ENCODE measurements at regions not wholly inside any gene's neighbourhood (a gene's known extent, or its start where the extent isn't known, plus 50 kb on each side); places are given as distances from the start of the nearest gene placed in this dataset.

- no peaks in the 10 kb centered on the region for H3K9me3 ChIP-seq (ENCODE audit: control insufficient read depth, insufficient read depth, low read length)
- Mint-ChIP-seq H3K9me3 (no peaks in the 10 kb centered on the region), H3K36me3 (no peaks in the 10 kb centered on the region), H3K27me3 (ENCODE audit: low read depth in 2 of 2) (peaks cover 0 to under 1% of the 10 kb centered on the region in 2 donors), H3K4me3 (no peak overlapping the region), H3K27ac (no peak overlapping the region), H3K4me1 (peaks cover 6 to 7% of the 10 kb centered on the region in 2 donors)
- ATAC-seq (no peak), DNase-seq (no peak)
- H3K4me3 ChIP-seq (ENCODE audit: low read length), result no peak overlapping the region
- no peaks in the 10 kb centered on the region for H3K36me3 ChIP-seq (ENCODE audit: control insufficient read depth, insufficient read depth, low read length)
- TF ChIP-seq, protein P1, sequence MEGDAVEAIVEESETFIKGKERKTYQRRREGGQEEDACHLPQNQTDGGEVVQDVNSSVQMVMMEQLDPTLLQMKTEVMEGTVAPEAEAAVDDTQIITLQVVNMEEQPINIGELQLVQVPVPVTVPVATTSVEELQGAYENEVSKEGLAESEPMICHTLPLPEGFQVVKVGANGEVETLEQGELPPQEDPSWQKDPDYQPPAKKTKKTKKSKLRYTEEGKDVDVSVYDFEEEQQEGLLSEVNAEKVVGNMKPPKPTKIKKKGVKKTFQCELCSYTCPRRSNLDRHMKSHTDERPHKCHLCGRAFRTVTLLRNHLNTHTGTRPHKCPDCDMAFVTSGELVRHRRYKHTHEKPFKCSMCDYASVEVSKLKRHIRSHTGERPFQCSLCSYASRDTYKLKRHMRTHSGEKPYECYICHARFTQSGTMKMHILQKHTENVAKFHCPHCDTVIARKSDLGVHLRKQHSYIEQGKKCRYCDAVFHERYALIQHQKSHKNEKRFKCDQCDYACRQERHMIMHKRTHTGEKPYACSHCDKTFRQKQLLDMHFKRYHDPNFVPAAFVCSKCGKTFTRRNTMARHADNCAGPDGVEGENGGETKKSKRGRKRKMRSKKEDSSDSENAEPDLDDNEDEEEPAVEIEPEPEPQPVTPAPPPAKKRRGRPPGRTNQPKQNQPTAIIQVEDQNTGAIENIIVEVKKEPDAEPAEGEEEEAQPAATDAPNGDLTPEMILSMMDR (IDR thresholded peaks at IDR 0.05), result no peak
- no peaks in the 10 kb centered on the region for H3K4me1 ChIP-seq (ENCODE audit: control insufficient read depth, insufficient read depth, low read length)
- 100% methylated on average over 2 of the region's 3 CpGs for WGBS (ENCODE audit: insufficient coverage)
- no peaks in the 10 kb centered on the region for H3K27me3 ChIP-seq (ENCODE audit: control insufficient read depth, insufficient read depth, low read length)
- intact Hi-C loops (cut with micrococcal nuclease), result no loop called here
- no peak overlapping the region for H3K27ac ChIP-seq (ENCODE audit: low read length)
These were observed 92.3 kb upstream of the RASGEF1B start for GRCh38 chr4:81564025-81564424.

GRCh38 chr4:81562093-81562492 lies 90.4 kb upstream of the RASGEF1B start:
- Histone ChIP-seq H3K4me1 (ENCODE audit: control insufficient read depth, insufficient read depth, low read length) (no peaks in the 10 kb centered on the region), H3K9me3 (ENCODE audit: control insufficient read depth, insufficient read depth, low read length) (no peaks in the 10 kb centered on the region), H3K27me3 (ENCODE audit: control insufficient read depth, insufficient read depth, low read length) (no peaks in the 10 kb centered on the region), H3K4me3 (ENCODE audit: low read length) (no peak overlapping the region), H3K36me3 (ENCODE audit: control insufficient read depth, insufficient read depth, low read length) (no peaks in the 10 kb centered on the region), H3K27ac (ENCODE audit: low read length) (peak overlapping the region; percentile 83)
- WGBS (ENCODE audit: insufficient coverage), result no CpG with 5 or more reads among the region's 1 CpG
- Mint-ChIP-seq H3K9me3 (no peaks in the 10 kb centered on the region), H3K27ac (peak overlapping the region; percentile 39 to 43), H3K27me3 (ENCODE audit: low read depth in 2 of 2) (peaks cover 0 to 3% of the 10 kb centered on the region in 2 donors), H3K36me3 (no peaks in the 10 kb centered on the region), H3K4me3 (no peak overlapping the region), H3K4me1 (peaks cover 6 to 7% of the 10 kb centered on the region in 2 donors)
- ATAC-seq (peak; percentile 78 to 91 (median 90)), DNase-seq (peak in 1 of 2 donors; percentile 66)
- TF ChIP-seq, protein P1 (IDR thresholded peaks at IDR 0.05), result no peak
- intact Hi-C loops (cut with micrococcal nuclease), result no loop called here

DNA sequence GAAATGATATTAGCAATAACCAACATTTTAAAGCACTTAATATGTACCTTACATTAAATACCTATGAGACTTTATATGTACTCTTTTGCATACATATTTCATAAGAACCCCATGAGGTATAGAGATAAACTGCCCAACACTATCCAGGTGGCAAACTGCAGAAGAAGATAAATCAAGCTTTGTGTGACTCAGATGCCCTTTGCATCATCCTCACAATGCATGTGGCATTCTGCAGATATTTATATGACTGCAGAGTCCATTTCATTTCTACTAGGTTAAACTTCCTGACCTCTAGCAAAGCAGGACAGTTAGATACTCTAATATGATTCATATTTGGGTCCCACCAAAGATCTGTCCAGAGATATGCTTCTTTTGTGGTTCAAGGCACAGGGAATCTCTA lies 85.6 kb upstream of the RASGEF1B start:
- intact Hi-C loops (cut with micrococcal nuclease), result no loop called here
- peaks cover 4% of the 10 kb centered on the region in 2 donors for H3K4me1 Mint-ChIP-seq
- no peak for DNase-seq

DNA sequence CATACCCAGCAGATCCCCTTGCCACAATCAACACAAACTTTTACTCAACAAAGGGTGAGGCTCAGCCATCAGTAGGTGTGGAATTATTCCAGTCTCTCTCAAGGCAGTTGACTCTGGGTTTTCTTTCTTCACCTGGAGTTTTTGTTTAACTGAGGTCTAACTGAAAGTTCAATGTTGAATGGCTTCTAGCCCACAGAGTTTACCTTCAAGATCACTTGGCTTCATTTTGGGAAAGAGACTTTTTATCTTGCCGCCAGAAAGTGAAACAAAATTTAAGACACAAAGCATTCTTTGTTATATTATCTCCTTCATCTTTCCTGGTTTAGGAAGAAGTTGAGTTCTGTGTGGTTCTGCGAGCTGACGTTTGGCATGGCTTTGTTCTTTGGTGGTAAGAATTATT lies 83.8 kb upstream of the RASGEF1B start:
- intact Hi-C loops (cut with micrococcal nuclease), result no loop called here
- Mint-ChIP-seq H3K27me3 (ENCODE audit: low read depth in 2 of 2) (peaks cover 0 to 3% of the 10 kb centered on the region in 2 donors), H3K36me3 (no peaks in the 10 kb centered on the region), H3K9me3 (peaks cover 2 to 3% of the 10 kb centered on the region in 2 donors), H3K4me3 (no peak overlapping the region), H3K27ac (no peak overlapping the region), H3K4me1 (no peaks in the 10 kb centered on the region)
- Histone ChIP-seq H3K4me1 (ENCODE audit: control insufficient read depth, insufficient read depth, low read length) (no peaks in the 10 kb centered on the region), H3K27ac (ENCODE audit: low read length) (no peak overlapping the region), H3K9me3 (ENCODE audit: control insufficient read depth, insufficient read depth, low read length) (no peaks in the 10 kb centered on the region), H3K27me3 (ENCODE audit: control insufficient read depth, insufficient read depth, low read length) (no peaks in the 10 kb centered on the region), H3K36me3 (ENCODE audit: control insufficient read depth, insufficient read depth, low read length) (no peaks in the 10 kb centered on the region), H3K4me3 (ENCODE audit: low read length) (no peak overlapping the region)
- DNase-seq (no peak), ATAC-seq (no peak)
- TF ChIP-seq, protein P1 (IDR thresholded peaks at IDR 0.05), result no peak
- 25% methylated on average over 1 of the region's 3 CpGs for WGBS (ENCODE audit: insufficient coverage)

More for the DNA sequence above, 85.6 kb upstream of the RASGEF1B start:
- Mint-ChIP-seq H3K27ac (no peak overlapping the region), H3K9me3 (peaks cover 2 to 3% of the 10 kb centered on the region in 2 donors), H3K36me3 (no peaks in the 10 kb centered on the region), H3K27me3 (ENCODE audit: low read depth in 2 of 2) (peaks cover 0 to 3% of the 10 kb centered on the region in 2 donors), H3K4me3 (no peak overlapping the region)
- H3K27ac ChIP-seq (ENCODE audit: low read length), result no peak overlapping the region
- no peaks in the 10 kb centered on the region for H3K9me3 ChIP-seq (ENCODE audit: control insufficient read depth, insufficient read depth, low read length)
- H3K4me3 ChIP-seq (ENCODE audit: low read length), result no peak overlapping the region
- no peak for ATAC-seq
- TF ChIP-seq, protein P1 (IDR thresholded peaks at IDR 0.05), result no peak
- H3K27me3 ChIP-seq (ENCODE audit: control insufficient read depth, insufficient read depth, low read length), result no peaks in the 10 kb centered on the region
- H3K4me1 ChIP-seq (ENCODE audit: control insufficient read depth, insufficient read depth, low read length), result no peaks in the 10 kb centered on the region
- no peaks in the 10 kb centered on the region for H3K36me3 ChIP-seq (ENCODE audit: control insufficient read depth, insufficient read depth, low read length)

Measured in natural killer cell (primary cell).